ENCODE measurements at regions not wholly inside any gene's neighbourhood (a gene's known extent, or its start where the extent isn't known, plus 50 kb on each side); places are given as distances from the start of the nearest gene placed in this dataset.
"Not testable (repeated sequence)": the region's sequence is repeated elsewhere in the genome, so short reads cannot be mapped to it uniquely, and the experiment has no call there.

- WGBS, 2 donors, result 43 to 46% methylated on average over 5 of the region's 5 CpGs
- intact Hi-C loops (cut with DNase I), result no loop called here
Measured at GRCh38 chr10:25105743-25106260, 69.0 kb upstream of the GPR158 start.

GRCh38 chr10:25107756-25108155, 67.0 kb upstream of the GPR158 start:
- 95 to 98% methylated on average over 2 of the region's 2 CpGs for WGBS, 2 donors
- H3K4me3 ChIP-seq (replicated peaks in 1 of 3), result no peak overlapping the region
- H3K9me3 ChIP-seq, result no peaks in the 10 kb centered on the region
- no peaks in the 10 kb centered on the region for H3K27me3 ChIP-seq
- TF ChIP-seq POLR2A (IDR thresholded peaks at IDR 0.05) (no peak), CTCF (IDR thresholded peaks at IDR 0.05) (no peak)
- DNase-seq, result no peak
- H3K36me3 ChIP-seq, result no peaks in the 10 kb centered on the region
- no peak overlapping the region for H3K27ac ChIP-seq
- no peaks in the 10 kb centered on the region for H3K4me1 ChIP-seq
- intact Hi-C loops (cut with DNase I), result no loop called here

More at GRCh38 chr10:25105743-25106260, 69.0 kb upstream of the GPR158 start:
- H3K27ac ChIP-seq, result no peak overlapping the region
- no peak overlapping the region for H3K4me3 ChIP-seq (replicated peaks in 1 of 3)
- no peaks in the 10 kb centered on the region for H3K9me3 ChIP-seq
- H3K4me1 ChIP-seq, result no peaks in the 10 kb centered on the region
- no peak for DNase-seq
- no peaks in the 10 kb centered on the region for H3K36me3 ChIP-seq
- no peaks in the 10 kb centered on the region for H3K27me3 ChIP-seq
- TF ChIP-seq CTCF (IDR thresholded peaks at IDR 0.05) (no peak), POLR2A (IDR thresholded peaks at IDR 0.05) (no peak)

GRCh38 chr10:25109896-25110295, 64.9 kb upstream of the GPR158 start:
- H3K4me3 ChIP-seq (replicated peaks in 1 of 3); H3K4me1 ChIP-seq; DNase-seq; intact Hi-C loops (cut with DNase I); H3K27me3 ChIP-seq; H3K27ac ChIP-seq; H3K9me3 ChIP-seq; H3K36me3 ChIP-seq: not testable (repeated sequence)
- WGBS, 2 donors, result 90 to 95% methylated on average over 7 of the region's 7 CpGs

GRCh38 chr10:25112016-25112415, 62.8 kb upstream of the GPR158 start:
- H3K27ac ChIP-seq, result no peak overlapping the region
- DNase-seq, result no peak
- no peaks in the 10 kb centered on the region for H3K9me3 ChIP-seq
- H3K36me3 ChIP-seq, result no peaks in the 10 kb centered on the region
- TF ChIP-seq POLR2A (IDR thresholded peaks at IDR 0.05) (no peak), CTCF (IDR thresholded peaks at IDR 0.05) (no peak)
- no peak overlapping the region for H3K4me3 ChIP-seq (replicated peaks in 1 of 3)
- H3K4me1 ChIP-seq, result peaks cover 4 to 7% of the 10 kb centered on the region in 2 donors
- H3K27me3 ChIP-seq, result no peaks in the 10 kb centered on the region
- WGBS, 2 donors, result 73 to 80% methylated on average over 3 of the region's 3 CpGs
- intact Hi-C loops (cut with DNase I), result no loop called here

GRCh38 chr10:25113191-25114035, 61.4 kb upstream of the GPR158 start:
- Histone ChIP-seq H3K36me3 (no peaks in the 10 kb centered on the region), H3K4me3 (replicated peaks in 1 of 3) (no peak overlapping the region), H3K9me3 (no peaks in the 10 kb centered on the region), H3K27ac (no peak overlapping the region), H3K27me3 (no peaks in the 10 kb centered on the region), H3K4me1 (peaks cover 4 to 7% of the 10 kb centered on the region in 2 donors)
- intact Hi-C loops (cut with DNase I), result no loop called here
- TF ChIP-seq CTCF (IDR thresholded peaks at IDR 0.05), result peak in 5 of 6 experiments; percentile 59 to 82 (median 63)
- TF ChIP-seq POLR2A (IDR thresholded peaks at IDR 0.05), result no peak
- peak; percentile 80 to 89 for DNase-seq
- 19 to 21% methylated on average over 13 to 14 of the region's 14 CpGs for WGBS, 2 donors

All from thyroid gland (tissue), 4 donors.